PC-9 (cell line): ENCODE measurements at regions not wholly inside any gene's neighbourhood (a gene's known extent, or its start where the extent isn't known, plus 50 kb on each side); places are given as distances from the start of the nearest gene placed in this dataset.

Source experiments
- EZH2 ChIP-seq: fragments of 200-600 bp; sonication (generic); IDR thresholded peaks from 2 replicates; pipeline ENCODE4 v1.8.0; 2017; ENCODE audit warnings: antibody characterized with exemption, low read depth
- TF ChIP-seq, protein P1 (sequence below): fragments of 200-600 bp; sonication (generic); conservative IDR thresholded peaks from 2 replicates; pipeline ENCODE4 v1.6.1; 2017; ENCODE audit warnings: mixed run types, antibody characterized with exemption, mild to moderate bottlenecking, moderate library complexity

DNA sequence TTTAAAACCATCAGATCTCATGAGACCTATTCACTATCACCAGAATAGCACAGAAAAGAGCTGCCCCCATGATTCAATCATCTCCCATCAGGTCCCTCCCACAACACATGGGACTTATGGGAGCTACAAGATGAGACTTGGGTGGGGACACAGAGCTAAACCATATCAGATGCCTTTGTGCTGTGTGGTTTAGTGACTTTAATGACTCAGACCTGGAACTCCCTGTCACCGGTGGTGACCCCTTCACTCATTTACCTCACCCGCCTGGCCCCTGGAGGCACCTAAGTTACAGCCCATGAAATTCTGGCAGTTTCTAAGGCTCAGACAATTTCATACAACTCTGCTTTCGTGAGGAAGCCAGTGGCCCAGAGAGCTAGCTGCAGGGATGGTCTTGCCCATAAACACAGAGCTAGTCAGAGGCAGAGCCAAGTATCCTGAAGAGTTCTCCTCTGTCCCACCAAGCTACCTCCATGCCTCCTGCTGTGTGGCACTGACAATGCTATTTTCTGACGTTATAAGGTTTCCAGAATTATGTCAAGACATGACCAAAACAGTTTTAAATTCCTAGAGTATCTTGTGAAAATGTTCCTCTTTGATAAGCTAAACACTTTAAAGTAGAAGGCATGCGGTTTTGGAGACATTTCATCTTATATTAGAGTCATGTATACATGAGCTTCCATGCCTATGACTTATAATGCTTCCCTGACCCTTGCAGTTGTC lies 231.1 kb upstream of the IL12A start:
- no peak for TF ChIP-seq EZH2
- TF ChIP-seq, protein P1, sequence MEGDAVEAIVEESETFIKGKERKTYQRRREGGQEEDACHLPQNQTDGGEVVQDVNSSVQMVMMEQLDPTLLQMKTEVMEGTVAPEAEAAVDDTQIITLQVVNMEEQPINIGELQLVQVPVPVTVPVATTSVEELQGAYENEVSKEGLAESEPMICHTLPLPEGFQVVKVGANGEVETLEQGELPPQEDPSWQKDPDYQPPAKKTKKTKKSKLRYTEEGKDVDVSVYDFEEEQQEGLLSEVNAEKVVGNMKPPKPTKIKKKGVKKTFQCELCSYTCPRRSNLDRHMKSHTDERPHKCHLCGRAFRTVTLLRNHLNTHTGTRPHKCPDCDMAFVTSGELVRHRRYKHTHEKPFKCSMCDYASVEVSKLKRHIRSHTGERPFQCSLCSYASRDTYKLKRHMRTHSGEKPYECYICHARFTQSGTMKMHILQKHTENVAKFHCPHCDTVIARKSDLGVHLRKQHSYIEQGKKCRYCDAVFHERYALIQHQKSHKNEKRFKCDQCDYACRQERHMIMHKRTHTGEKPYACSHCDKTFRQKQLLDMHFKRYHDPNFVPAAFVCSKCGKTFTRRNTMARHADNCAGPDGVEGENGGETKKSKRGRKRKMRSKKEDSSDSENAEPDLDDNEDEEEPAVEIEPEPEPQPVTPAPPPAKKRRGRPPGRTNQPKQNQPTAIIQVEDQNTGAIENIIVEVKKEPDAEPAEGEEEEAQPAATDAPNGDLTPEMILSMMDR, result no peak
